Stimulated activated CD8-positive, alpha-beta memory T cell treated with anti-CD3 and anti-CD28 coated beads, Interleukin-12 subunit alpha, Interleukin-12 subunit beta, amount 100 ng/mL, for 24 hours (primary cell): ENCODE measurements at regions not wholly inside any gene's neighbourhood (a gene's known extent, or its start where the extent isn't known, plus 50 kb on each side); places are given as distances from the start of the nearest gene placed in this dataset.
"Not testable (repeated sequence)": the region's sequence is repeated elsewhere in the genome, so short reads cannot be mapped to it uniquely, and the experiment has no call there.

Experiments
- DNase-seq: peaks from one replicate; pipeline ENCODE4 v3.0.0-alpha.2; 2020; ENCODE audit errors: extremely low read depth

DNA sequence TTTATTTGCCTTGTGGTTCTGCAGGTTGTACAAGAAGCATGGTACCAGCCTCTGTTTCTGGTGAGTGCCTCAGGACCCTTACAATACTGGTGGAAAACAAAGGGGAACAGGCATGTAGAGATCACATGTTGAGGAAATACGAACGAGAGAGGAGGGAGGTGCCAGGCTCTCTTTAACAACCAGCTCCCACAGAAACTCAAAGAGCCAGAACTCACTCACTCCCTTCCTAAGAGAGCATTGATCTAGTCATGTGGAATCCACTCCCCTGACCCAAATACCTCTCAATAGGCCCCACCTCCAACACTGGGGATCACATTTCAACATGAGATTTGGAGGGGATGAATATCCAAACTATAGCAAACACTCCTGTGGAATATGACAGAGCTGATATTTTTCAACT lies 938.0 kb downstream of the GALC start:
- no peak for DNase-seq

DNA sequence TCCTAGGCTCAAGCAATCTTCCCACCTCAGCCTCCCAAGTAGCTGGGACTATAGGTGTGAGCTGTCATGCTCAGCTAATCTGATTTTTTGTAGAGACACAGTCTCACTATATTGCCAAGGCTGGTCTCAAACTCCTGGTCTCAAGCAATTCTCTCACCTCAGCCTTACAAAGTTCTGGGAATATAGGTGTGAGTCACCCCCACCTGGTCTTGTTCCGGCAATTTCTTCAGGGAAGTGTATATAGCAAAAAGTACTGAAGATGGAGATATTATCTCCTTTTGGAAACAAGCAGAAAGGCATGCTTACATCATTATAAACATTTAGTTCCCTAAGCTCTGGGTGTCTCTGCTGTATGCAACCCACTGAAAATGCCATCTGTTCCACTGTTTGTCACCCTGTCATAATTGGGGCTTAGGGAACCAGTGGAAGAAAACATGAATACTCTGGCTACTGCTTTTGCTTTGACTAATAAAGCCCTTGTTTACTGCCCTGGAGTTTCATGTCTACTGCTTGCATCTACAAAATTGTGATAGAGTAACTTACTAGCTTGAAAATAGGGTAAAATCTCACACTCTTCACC lies 940.2 kb downstream of the GALC start:
- DNase-seq = no peak

DNA sequence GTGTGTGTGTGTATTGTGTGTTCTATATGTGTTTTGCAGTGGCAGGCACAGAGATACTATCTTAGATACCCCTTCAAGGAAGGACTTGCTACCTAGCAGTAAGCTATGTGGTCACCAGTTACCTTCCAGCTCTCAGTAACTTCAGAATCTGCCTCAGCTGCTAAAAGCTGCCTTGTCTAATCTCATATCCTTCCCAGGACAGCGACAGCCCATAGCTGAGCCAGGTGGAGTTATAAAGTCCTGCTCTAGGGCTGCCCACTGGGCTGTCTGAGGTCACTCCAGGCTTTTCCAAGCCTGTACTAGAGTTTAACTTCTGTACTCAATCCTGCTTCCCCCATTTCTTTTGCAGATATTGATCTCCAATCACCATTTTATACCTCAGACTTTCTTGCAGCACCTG lies 942.6 kb downstream of the GALC start:
- DNase-seq = no peak

DNA sequence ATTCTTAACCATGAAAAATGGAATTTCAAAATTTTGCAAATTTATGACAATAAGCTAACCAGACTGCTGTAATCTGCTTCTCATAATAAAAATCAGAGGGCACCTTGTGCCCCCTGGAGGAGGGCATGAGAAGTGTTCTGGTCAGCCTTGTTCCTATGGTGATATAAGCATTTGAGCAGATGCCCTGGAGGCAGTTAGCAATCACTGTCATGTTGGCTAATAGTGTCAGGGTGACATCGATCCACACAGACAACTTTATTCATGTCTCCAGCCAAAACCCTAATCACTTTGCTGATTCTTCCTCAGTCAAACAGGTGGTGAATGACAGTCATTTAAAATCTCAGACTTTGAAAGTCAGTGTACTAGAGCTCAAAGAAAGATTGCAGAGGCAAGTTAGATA lies 943.0 kb downstream of the GALC start:
- no peak for DNase-seq

DNA sequence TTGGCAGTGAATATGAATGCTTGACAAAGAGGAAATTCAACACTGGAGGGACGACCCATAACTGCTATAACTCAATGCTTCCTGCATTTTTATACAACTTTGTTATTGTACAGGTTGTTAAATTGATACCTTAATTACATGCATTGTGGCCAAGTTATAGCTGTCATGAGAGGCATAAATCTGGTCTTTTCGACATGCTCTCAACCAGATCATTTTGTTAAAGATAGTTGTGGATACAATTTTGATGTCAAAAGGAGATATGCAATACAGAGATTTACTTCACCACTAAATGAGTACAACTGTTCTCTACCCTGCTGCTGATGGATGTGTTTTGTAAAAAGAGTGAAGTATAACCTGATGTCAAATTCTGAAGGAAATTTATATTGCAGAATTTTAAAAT lies 946.0 kb downstream of the GALC start:
- DNase-seq = no peak

DNA sequence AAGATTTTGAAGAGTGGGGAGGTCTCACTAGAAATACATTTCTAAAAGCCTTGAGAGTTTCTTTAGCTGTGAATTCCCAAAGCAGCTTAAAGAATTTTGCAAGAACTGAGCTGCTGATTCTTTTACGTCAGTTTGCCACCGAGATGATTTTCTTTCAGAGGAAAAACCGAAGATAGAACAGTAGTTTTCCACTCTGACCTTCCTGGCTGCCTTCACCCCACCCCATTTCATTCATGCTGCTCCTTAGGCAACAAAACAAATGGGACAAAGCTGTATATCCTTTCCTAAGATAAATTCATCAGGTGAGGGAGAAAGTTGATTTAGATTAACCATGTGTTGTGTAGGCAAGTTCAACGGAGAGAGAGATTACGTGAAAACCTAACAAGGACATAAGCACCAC lies 947.0 kb downstream of the GALC start:
- no peak for DNase-seq

DNA sequence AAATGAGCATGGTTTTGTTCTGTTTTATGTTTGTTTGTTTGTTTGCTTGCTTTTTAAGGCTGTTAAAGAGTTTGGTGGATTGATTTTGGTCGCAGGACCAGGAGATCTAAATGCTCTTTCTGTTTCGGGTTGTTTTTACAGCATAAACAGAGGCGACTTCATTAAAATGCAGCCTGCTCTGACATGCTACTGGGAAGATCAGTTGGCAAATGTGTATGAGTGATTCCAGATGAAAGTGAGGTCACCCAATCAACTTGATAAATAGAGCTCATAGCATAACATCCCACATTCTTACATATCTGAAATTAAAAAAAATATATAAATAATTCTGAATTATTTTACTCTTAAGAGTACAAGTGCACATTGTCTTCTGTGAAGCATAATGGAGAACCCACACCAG lies 947.7 kb downstream of the GALC start:
- no peak for DNase-seq

DNA sequence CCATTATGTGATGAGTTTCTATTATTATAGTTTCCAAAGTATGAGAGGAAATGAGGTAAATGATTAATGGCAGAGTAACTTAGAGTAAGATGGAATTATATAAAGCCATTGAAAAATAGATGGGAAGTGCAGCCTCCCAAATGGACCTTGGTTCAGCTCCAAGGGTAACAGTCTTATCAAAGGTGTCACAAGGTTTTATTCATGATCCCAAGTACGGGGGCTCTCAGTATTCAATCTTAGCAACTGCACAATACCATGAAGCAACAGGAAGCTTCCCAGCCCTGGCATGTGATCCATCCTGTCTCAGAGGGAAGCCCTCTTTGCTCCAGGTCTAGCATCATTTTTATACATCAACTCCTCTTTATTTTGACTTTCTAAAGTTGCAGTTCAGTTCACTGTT lies 948.2 kb downstream of the GALC start:
- DNase-seq = no peak

DNA sequence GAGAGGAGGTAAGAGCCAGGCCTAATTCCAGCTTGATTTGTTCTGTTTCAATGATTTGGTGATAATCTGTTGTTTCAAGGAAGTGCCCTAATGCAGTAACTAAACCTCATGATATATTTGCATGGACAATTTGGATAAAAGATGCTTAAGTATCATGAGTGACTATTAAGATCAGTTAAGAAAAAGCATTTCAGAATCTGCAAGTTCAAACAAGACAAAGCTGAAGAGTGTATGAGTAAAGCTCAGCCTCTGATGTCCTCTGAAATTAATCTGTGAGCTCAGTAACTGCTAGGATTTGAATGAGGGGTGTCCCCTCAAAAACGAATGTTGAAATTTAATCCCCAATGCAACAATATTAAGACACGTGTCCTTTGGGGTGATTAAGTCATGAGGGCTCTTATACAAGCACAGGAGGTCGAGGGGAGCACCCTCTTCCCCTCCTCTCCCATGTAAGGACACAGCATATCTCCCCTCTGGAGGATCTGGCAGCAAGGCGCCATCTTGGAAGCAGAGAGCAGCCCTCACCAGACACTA lies 949.2 kb downstream of the GALC start:
- no peak for DNase-seq

DNA sequence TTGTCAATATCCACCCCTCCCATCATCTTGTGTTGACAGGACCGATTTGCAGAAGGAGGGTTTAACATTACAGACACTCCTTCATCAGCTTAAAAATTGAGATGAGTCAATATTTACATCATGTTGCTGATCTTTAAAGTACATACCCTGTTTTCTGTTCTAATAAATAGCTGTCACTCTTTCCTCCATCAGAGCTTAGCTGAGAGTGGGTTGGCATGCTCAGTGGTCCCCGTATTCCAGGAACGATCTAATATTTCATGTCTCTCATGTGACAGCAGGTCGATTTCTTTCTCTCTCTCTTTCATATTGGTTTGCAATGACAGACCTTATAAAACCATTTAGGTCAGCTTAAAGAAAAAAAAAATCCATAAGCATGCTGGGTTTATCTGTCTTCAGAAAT lies 950.6 kb downstream of the GALC start:
- no peak for DNase-seq

DNA sequence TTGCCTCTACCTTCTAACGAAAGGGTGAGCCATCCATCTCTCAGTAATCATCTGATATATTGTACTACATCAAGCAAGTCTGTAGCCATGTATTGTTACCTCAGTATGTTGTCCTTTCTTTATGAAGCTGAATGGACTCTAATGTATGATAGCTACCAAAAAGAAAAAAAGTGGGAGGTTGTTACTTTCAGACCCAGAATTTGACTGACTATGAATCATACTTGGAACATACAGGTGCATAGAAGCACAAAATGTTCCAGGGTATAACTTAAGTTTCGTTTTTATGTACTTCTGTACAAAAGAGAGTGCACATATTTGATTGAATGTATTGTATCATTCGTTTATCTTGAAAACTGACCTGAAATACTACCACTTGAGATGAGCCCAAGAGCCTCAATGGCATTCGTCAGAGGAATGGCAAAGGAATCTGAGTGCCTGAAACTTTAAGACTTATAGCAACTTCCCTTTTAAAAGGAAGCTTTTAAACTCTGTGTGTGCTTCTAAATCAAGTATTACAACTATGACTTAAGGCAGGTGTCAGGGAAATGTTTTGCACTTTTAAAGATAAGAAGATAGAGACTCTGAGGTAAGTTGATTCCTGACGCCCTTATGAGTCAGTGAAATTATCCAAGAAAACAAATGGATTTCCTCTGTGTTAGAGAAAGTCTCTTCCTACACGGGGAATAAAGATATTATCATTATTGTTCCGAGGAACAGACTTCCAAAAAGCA lies 951.5 kb downstream of the GALC start:
- no peak for DNase-seq

DNA sequence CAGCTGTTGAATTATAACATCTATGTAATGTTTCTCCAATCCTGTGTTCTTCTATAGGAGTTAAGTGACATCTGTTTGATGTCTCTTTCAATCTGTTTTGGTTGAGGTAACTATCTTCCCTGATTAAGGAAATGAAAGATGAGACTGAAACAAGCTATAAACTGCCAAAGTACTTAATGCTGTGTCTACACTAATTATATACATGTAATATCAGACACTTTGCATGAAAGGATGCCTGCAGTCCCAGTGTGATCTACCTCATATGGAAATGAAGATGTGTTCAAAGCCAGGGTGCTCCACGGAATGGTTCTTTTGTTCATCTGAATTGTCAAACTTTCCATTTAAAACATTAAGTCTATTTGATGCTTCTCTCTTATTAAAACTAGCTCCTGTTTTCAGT lies 958.3 kb downstream of the GALC start:
- DNase-seq = no peak

DNA sequence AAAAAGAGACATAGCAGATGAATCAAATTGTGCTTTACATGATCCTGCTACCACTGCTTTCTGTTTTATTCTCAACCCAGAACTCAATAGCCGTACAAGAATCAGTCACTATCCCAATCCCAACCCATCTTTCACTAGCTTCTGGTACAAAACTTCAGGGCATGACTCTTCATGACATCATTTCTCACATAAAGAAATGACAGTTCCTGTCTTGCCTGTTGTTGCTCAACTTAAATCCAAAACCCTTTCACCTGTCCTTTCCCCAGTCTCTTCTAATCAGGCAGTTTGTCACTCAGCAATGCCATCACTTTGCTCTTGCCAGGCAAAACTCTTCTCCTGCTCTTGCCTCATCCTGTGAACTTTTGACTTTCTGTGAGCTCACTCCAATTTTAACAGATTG lies 962.8 kb downstream of the GALC start:
- no peak for DNase-seq

DNA sequence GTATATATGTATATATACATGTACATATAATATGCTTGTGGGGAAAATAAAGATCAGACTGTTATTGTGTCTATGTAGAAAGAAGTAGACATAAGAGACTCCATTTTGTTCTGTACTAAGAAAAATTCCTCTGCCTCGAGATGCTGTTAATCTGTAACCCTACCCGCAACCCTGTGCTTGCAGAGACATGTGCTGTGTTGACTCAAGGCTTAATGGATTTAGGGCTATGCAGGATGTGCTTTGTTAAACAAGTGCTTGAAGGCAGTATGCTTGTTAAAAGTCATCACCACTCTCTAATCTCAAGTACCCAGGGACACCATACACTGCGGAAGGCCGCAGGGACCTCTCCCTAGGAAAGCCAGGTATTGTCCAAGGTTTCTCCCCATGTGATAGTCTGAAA lies 972.9 kb downstream of the GALC start:
- DNase-seq = not testable (repeated sequence)

DNA sequence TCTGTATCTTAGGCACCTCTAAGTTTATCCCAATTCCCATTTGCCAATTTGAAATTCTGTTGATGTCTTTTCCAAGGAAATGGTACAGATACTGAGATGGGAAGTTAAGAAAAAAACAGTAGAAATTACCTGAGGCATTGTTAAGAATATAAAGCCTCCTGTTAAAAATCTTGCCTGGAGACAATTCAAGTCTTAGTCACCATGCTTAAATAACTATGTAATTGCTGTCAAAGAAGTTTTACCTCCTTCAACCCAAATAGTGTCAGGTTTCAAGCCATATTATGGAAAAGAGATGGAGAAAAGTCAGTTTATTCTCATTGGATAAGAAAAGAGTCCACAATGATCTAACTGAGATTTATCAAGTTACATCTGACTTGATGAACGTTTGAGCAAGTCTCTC lies 974.7 kb downstream of the GALC start:
- DNase-seq = no peak

DNA sequence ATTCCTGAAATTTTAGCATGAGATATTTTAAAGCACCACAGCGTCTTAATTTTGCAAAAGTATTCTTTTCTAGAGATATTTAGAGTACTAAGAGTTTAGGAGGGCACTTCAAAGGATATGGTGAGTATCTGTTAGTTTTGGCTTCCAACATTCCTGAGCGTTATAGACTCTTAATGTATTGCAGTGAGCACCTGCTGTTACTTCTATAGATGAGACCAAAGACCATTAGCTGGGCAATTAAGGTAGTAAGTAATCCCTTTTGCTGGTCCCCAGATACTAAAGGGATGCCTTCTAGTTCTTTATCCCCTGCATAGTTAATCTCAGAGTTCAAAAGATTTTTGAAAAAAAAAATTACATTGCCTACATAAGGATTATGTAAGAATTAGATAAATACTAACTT lies 975.6 kb downstream of the GALC start:
- no peak for DNase-seq

DNA sequence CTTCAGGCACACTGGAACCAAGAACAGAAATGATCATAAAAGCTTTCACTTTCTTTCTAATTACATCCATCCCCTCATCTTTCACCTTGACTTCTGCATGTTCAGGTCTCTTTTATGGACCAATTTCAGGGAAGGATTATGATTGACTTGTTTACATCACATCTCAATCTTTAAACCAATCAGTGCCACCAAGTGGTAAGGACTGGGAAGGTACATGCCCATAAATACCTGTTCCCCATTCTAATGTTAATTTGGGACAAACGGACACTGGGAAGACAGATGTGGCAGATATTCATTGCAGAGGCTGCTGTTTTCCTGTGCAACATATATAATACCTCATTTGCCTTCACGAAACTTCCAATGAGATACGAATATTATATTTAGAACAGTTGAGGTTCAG lies 978.1 kb downstream of the GALC start:
- no peak for DNase-seq

DNA sequence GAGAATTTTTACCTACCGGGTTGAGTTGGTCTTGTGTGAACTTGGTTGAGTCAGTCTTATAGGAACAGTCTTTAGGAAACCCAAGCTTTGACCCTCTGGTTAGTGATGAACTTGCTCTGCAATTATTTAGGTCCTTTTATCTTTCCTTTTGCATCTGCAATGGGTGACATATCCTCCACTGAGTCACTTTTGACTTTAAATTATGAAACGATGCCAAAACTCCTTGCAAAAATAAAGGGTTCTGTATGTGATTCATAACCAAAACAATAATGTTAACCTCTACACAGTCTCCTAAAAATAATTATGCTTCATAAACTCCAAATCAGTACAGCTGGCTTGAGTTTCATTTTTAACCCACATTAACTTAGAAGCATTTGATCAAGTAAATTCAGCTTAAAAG lies 979.4 kb downstream of the GALC start:
- DNase-seq = no peak

DNA sequence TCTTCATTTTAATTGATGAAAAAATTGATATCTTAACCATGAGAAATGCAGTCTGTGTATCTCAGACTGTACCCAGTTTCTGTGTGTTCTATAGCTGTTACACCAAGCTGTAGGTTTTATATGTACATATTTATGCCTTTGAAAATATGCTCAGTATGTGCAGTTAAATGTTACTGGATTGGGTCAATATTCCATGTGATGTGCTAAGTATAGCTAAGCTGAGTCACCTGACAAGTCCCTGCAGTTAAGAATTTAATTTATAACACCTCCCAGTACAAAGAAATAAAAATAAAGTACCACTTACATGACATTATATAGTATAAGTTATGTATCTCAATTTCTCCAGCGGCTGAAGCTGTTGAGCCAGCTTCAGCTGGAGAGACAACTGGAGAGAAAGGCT lies 984.0 kb downstream of the GALC start:
- DNase-seq = no peak

DNA sequence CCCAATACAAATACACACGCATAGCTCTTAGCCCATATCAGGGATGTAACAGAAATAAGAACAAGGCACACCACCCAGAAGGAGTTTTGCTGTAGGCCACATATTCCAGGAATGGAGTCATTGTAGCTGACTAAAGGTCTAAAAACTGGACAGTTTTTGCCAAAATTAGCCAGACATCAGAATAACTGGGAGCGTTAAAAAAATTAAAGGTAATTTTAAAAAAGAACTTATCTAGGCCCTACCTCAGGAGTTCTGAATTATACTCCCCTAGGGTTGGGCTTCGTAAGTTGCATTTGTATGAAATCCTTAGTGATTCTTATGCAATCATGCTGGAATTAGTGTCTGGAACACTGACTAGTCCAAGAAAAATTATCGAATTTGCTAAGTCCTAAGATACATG lies 987.7 kb downstream of the GALC start:
- no peak for DNase-seq

DNA sequence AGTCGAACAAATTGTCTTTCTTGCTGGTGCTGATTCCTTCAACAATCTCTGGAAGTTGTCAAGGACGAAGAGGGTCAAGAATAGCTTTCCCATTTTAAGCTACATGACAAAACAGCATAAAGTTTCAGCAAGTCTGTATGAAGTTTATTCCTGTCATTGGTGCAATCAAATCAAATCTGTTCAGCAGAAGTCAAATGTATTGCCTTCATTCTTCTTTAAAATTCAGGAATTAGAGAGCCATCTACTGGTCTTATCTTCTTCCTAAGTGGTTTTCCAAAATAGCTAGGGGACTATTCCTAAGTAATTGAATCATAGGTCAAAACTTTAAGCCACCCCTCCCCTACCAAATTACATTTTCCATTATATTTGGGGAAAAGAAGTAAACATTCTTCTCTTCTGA lies 990.2 kb downstream of the GALC start:
- DNase-seq = no peak

DNA sequence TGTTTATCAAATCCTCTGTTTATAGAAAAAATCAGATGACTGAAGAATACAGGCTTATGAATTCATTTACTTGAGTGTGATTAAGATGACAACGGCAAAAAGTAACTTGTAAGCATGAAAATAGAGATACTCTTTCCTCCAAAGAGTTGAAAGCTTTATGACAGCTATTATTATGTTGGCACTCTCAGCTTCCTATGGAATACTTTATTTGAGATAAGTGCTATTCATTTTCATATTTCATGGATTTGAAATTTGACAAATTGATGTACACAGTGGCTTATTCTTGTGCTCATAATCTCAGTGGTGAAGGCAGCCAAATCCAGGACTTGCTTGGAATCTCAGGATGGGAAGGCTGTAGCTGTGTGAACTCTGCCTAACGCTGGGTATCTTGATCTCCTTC lies 991.6 kb downstream of the GALC start:
- DNase-seq = no peak

DNA sequence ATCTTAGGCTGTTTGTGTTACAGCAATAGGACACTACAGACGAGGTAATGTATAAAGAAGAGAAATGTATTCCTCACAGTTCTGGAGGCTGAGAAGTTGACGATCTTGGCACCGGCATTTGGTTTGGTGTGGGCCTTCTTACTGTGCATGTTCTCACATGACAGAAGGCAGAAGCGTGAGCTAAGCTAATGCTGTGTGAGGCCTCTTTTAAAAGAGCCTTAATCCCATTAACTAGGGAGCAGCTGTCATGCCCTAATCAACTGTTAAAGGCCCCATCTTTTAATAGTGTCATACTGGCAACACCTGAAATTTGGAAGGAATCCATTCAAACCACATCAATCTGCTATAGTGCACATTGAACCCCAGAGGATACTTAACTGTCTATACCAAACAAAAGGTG lies 992.9 kb downstream of the GALC start:
- no peak for DNase-seq

DNA sequence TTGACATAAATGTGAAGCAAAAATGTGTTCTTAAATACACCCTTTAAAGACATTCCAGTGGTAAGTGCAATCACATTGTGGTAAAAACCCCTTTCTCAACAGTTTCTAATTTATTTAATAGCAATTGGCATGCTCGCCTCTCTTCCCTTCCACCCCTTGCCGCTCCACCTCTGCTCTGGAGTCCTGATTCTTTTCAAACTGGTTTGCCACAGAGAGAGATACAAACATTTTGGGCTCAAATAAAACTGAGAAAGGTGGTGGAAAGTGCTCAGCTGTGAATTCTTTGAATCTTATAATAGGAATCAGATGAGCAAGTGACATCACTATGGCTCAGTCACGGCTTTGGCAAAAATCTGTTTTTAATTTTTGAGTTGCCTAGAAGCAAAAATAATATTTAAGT lies 993.9 kb downstream of the GALC start:
- DNase-seq = no peak
